Esophagus squamous epithelium (tissue), 4 donors: ENCODE measurements at regions not wholly inside any gene's neighbourhood (a gene's known extent, or its start where the extent isn't known, plus 50 kb on each side); places are given as distances from the start of the nearest gene placed in this dataset.

Source experiments
- POLR2A ChIP-seq, 4 donors: fragments of 450-650 bp; IDR thresholded peaks; one replicate each; pipeline ENCODE4 v1.6.1; 2017; ENCODE audit warnings: antibody characterized with exemption in 4 of 4, mild to moderate bottlenecking in 4 of 4, moderate library complexity in 3 of 4
- TF ChIP-seq, protein P1 (sequence below), 6 experiments: fragments of 450-650 bp in 4 of 6; fragments of 200-600 bp in 2 of 6; sonication (generic) in 2 of 6; IDR thresholded peaks; one replicate each; pipeline ENCODE4 v1.5.1; 2016 to 2019; ENCODE audit warnings: antibody characterized with exemption in 6 of 6, mild to moderate bottlenecking in 4 of 6, moderate library complexity in 4 of 6

DNA sequence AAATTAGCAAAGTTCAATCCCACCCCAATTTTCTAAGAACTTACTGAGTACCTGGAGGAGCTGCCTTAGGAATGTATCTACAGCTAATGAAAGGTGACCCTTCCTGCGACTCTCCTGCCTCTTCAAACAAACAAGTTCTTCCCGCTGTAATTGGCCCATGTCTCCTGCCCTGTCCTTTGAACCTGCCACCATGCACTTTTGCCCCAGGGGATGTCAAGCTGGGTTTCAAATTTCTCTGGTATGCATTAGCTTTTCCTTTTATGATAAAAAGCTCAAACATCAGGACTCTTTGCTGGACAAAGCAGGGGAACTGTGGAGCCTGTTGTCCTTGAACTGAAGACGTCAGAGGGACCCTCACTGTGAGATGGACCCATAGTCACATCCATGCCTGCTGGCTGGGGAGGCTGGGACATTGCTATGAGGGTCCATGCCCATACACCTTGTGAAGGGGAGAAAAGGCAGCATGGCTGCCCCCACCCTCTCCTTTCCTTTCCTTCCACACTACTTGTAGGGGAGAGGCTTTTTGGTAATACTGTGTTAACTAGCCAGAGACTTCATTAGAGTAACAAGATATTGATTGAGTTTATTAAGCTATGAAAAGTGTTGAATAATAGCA lies 210.7 kb upstream of the COPS8 start:
- TF ChIP-seq, protein P1, sequence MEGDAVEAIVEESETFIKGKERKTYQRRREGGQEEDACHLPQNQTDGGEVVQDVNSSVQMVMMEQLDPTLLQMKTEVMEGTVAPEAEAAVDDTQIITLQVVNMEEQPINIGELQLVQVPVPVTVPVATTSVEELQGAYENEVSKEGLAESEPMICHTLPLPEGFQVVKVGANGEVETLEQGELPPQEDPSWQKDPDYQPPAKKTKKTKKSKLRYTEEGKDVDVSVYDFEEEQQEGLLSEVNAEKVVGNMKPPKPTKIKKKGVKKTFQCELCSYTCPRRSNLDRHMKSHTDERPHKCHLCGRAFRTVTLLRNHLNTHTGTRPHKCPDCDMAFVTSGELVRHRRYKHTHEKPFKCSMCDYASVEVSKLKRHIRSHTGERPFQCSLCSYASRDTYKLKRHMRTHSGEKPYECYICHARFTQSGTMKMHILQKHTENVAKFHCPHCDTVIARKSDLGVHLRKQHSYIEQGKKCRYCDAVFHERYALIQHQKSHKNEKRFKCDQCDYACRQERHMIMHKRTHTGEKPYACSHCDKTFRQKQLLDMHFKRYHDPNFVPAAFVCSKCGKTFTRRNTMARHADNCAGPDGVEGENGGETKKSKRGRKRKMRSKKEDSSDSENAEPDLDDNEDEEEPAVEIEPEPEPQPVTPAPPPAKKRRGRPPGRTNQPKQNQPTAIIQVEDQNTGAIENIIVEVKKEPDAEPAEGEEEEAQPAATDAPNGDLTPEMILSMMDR (IDR thresholded peaks at IDR 0.05): no peak
- TF ChIP-seq POLR2A (IDR thresholded peaks at IDR 0.05): no peak
